ENCODE measurements at regions not wholly inside any gene's neighbourhood (a gene's known extent, or its start where the extent isn't known, plus 50 kb on each side); places are given as distances from the start of the nearest gene placed in this dataset.

GRCh38 chr12:30012816-30013450, 229.2 kb upstream of the TMTC1 start:
- TF ChIP-seq POLR2A (IDR thresholded peaks at IDR 0.05; ENCODE audit: low read length) = no peak
- TF ChIP-seq GATA1 (IDR thresholded peaks at IDR 0.05; ENCODE audit: low read depth, low read length) = no peak
